HL-60 (cell line): ENCODE measurements at regions not wholly inside any gene's neighbourhood (a gene's known extent, or its start where the extent isn't known, plus 50 kb on each side); places are given as distances from the start of the nearest gene placed in this dataset.

Experiments used
- DNase-seq, 2 experiments: peaks; one replicate each; pipeline ENCODE4 v3.0.0-alpha.2; 2010 to 2020; ENCODE audit warnings: low read depth in 1 of 2, low spot score in 1 of 2
- H3K27ac ChIP-seq: fragments of 250-450 bp; sonication (Bioruptor Pico); replicated peaks from 2 replicates; pipeline ENCODE4 v1.5.1; 2020; ENCODE audit warnings: mild to moderate bottlenecking, moderate library complexity
- H3K27me3 ChIP-seq: fragments of 250-450 bp; sonication (Bioruptor Pico); 2 replicates; pipeline ENCODE4 v1.5.1; 2021; ENCODE audit warnings: mild to moderate bottlenecking, moderate library complexity; ENCODE audit not compliant: insufficient read depth, poor library complexity, severe bottlenecking
- H3K4me3 ChIP-seq: replicated peaks from 2 replicates; pipeline ENCODE4 v1.5.1; 2011; ENCODE audit warnings: mild to moderate bottlenecking, control low read depth, low read length; ENCODE audit not compliant: insufficient read depth
- GABPA ChIP-seq: IDR thresholded peaks from 2 replicates; pipeline ENCODE4 v1.6.1; 2012; ENCODE audit warnings: low read depth
- POLR2AphosphoS5 ChIP-seq: IDR thresholded peaks from 2 replicates; pipeline ENCODE4 v1.6.1; 2012; ENCODE audit warnings: low read depth
- SPI1 ChIP-seq: IDR thresholded peaks from 2 replicates; pipeline ENCODE4 v1.6.1; 2012; ENCODE audit warnings: low read depth, mild to moderate bottlenecking, borderline replicate concordance
- TF ChIP-seq, protein P1 (sequence below): IDR thresholded peaks from 2 replicates; pipeline ENCODE4 v1.6.1; 2012; ENCODE audit warnings: low read depth; ENCODE audit not compliant: insufficient replicate concordance
- TF ChIP-seq, protein P2 (sequence below): IDR thresholded peaks from one replicate; pipeline ENCODE4 v1.5.1; 2011; ENCODE audit warnings: low read length, control low read depth, inconsistent platforms; ENCODE audit not compliant: insufficient read depth

- no peak for DNase-seq
- Histone ChIP-seq H3K4me3 (no peak overlapping the region), H3K27me3 (no peaks in the 10 kb centered on the region), H3K27ac (no peak overlapping the region)
- TF ChIP-seq, protein P1, sequence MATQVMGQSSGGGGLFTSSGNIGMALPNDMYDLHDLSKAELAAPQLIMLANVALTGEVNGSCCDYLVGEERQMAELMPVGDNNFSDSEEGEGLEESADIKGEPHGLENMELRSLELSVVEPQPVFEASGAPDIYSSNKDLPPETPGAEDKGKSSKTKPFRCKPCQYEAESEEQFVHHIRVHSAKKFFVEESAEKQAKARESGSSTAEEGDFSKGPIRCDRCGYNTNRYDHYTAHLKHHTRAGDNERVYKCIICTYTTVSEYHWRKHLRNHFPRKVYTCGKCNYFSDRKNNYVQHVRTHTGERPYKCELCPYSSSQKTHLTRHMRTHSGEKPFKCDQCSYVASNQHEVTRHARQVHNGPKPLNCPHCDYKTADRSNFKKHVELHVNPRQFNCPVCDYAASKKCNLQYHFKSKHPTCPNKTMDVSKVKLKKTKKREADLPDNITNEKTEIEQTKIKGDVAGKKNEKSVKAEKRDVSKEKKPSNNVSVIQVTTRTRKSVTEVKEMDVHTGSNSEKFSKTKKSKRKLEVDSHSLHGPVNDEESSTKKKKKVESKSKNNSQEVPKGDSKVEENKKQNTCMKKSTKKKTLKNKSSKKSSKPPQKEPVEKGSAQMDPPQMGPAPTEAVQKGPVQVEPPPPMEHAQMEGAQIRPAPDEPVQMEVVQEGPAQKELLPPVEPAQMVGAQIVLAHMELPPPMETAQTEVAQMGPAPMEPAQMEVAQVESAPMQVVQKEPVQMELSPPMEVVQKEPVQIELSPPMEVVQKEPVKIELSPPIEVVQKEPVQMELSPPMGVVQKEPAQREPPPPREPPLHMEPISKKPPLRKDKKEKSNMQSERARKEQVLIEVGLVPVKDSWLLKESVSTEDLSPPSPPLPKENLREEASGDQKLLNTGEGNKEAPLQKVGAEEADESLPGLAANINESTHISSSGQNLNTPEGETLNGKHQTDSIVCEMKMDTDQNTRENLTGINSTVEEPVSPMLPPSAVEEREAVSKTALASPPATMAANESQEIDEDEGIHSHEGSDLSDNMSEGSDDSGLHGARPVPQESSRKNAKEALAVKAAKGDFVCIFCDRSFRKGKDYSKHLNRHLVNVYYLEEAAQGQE: no peak
- TF ChIP-seq SPI1 (no peak), GABPA (no peak), POLR2AphosphoS5 (no peak)
- TF ChIP-seq, protein P2, sequence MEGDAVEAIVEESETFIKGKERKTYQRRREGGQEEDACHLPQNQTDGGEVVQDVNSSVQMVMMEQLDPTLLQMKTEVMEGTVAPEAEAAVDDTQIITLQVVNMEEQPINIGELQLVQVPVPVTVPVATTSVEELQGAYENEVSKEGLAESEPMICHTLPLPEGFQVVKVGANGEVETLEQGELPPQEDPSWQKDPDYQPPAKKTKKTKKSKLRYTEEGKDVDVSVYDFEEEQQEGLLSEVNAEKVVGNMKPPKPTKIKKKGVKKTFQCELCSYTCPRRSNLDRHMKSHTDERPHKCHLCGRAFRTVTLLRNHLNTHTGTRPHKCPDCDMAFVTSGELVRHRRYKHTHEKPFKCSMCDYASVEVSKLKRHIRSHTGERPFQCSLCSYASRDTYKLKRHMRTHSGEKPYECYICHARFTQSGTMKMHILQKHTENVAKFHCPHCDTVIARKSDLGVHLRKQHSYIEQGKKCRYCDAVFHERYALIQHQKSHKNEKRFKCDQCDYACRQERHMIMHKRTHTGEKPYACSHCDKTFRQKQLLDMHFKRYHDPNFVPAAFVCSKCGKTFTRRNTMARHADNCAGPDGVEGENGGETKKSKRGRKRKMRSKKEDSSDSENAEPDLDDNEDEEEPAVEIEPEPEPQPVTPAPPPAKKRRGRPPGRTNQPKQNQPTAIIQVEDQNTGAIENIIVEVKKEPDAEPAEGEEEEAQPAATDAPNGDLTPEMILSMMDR: no peak
Measured at GRCh38 chr3:137249311-137249940, 291.6 kb downstream of the IL20RB start.

- Histone ChIP-seq H3K27ac (no peak overlapping the region), H3K4me3 (no peak overlapping the region), H3K27me3 (peaks cover 2% of the 10 kb centered on the region)
- TF ChIP-seq, protein P1: no peak
- TF ChIP-seq POLR2AphosphoS5 (no peak), GABPA (no peak), SPI1 (no peak)
- TF ChIP-seq, protein P2: no peak
- no peak for DNase-seq
Measured at GRCh38 chr3:137259089-137259488, 301.3 kb downstream of the IL20RB start.

GRCh38 chr3:137259701-137260100, 301.9 kb downstream of the IL20RB start:
- TF ChIP-seq, protein P1: no peak
- TF ChIP-seq POLR2AphosphoS5 (no peak), SPI1 (no peak), GABPA (no peak)
- TF ChIP-seq, protein P2: no peak
- H3K4me3 ChIP-seq: no peak overlapping the region
- H3K27me3 ChIP-seq: peaks cover 2% of the 10 kb centered on the region
- no peak overlapping the region for H3K27ac ChIP-seq
- no peak for DNase-seq
